Activated CD4-positive, alpha-beta T cell treated with anti-CD3 and anti-CD28 coated beads, Interleukin-2, amount 10 ng/mL, durations not matched to agents 7 days and 5 days (primary cell): ENCODE measurements at regions not wholly inside any gene's neighbourhood (a gene's known extent, or its start where the extent isn't known, plus 50 kb on each side); places are given as distances from the start of the nearest gene placed in this dataset.

Source experiments
- CTCF ChIA-PET: fragments of 350-600 bp; sonication (Branson Sonifier 250); formaldehyde crosslinking; loops from one replicate; lab custom pipeline; 2021; ENCODE audit warnings: antibody characterized with exemption; lab: Charles Lee
- POLR2A ChIA-PET: fragments of 350-600 bp; sonication (Branson Sonifier 250); formaldehyde crosslinking; loops from one replicate; lab custom pipeline; 2021; ENCODE audit warnings: antibody characterized with exemption; lab: Charles Lee
- DNase-seq: peaks from one replicate; pipeline ENCODE4 v3.0.0-alpha.2; 2020
- H3K27ac Mint-ChIP-seq: one replicate; pipeline ENCODE4 v1.8.0; 2021; ENCODE audit warnings: mild to moderate bottlenecking, moderate library complexity, mixed read lengths
- H3K27me3 Mint-ChIP-seq: one replicate; pipeline ENCODE4 v1.8.0; 2021; ENCODE audit warnings: mixed read lengths
- H3K36me3 Mint-ChIP-seq: one replicate; pipeline ENCODE4 v1.8.0; 2021; ENCODE audit warnings: low read depth, mixed read lengths
- H3K4me1 Mint-ChIP-seq: one replicate; pipeline ENCODE4 v1.8.0; 2021; ENCODE audit warnings: mixed read lengths
- H3K4me3 Mint-ChIP-seq: one replicate; pipeline ENCODE4 v1.8.0; 2021; ENCODE audit warnings: mild to moderate bottlenecking, moderate library complexity, mixed read lengths
- H3K9me3 Mint-ChIP-seq: one replicate; pipeline ENCODE4 v1.8.0; 2021; ENCODE audit warnings: mixed read lengths

- ChIA-PET CTCF (interaction anchor here (1.0 kb wide), 1 partner anchor 24 kb away, joined by 3 read pairs; no protein-coding TSS in a partner anchor), POLR2A (no interaction called here)
- DNase-seq: no peak
- no peak overlapping the region for H3K27ac Mint-ChIP-seq
- peaks cover 2% of the 10 kb centered on the region for H3K36me3 Mint-ChIP-seq
- H3K4me3 Mint-ChIP-seq: no peak overlapping the region
- H3K27me3 Mint-ChIP-seq: no peaks in the 10 kb centered on the region
- no peaks in the 10 kb centered on the region for H3K4me1 Mint-ChIP-seq
- no peaks in the 10 kb centered on the region for H3K9me3 Mint-ChIP-seq
These were observed 60.1 kb upstream of the SPDEF start for GRCh38 chr6:34616227-34616585.

GRCh38 chr6:34615574-34616226, 59.6 kb upstream of the SPDEF start:
- no peak overlapping the region for H3K27ac Mint-ChIP-seq
- H3K36me3 Mint-ChIP-seq: peaks cover 2% of the 10 kb centered on the region
- H3K9me3 Mint-ChIP-seq: no peaks in the 10 kb centered on the region
- no peaks in the 10 kb centered on the region for H3K27me3 Mint-ChIP-seq
- no peak overlapping the region for H3K4me3 Mint-ChIP-seq
- ChIA-PET CTCF (interaction anchor here (1.0 kb wide), 1 partner anchor 23 kb away, joined by 3 read pairs; no protein-coding TSS in a partner anchor), POLR2A (no interaction called here)
- H3K4me1 Mint-ChIP-seq: no peaks in the 10 kb centered on the region
- DNase-seq: no peak

GRCh38 chr6:34610819-34611477, 54.8 kb upstream of the SPDEF start:
- POLR2A ChIA-PET: no interaction called here
- Mint-ChIP-seq H3K27ac (no peak overlapping the region), H3K36me3 (peaks cover 5% of the 10 kb centered on the region), H3K4me3 (no peak overlapping the region), H3K4me1 (peaks cover 12% of the 10 kb centered on the region), H3K9me3 (no peaks in the 10 kb centered on the region), H3K27me3 (no peaks in the 10 kb centered on the region)
- CTCF ChIA-PET: interaction anchor here (1.0 to 2.7 kb wide), 3 partner anchors 8 to 195 kb away, joined by 3 to 14 read pairs (median 3); no protein-coding TSS in a partner anchor
- no peak for DNase-seq

GRCh38 chr6:34608321-34609091, 52.4 kb upstream of the SPDEF start:
- Mint-ChIP-seq H3K27me3 (no peaks in the 10 kb centered on the region), H3K4me3 (no peak overlapping the region), H3K27ac (no peak overlapping the region), H3K36me3 (peaks cover 9% of the 10 kb centered on the region), H3K9me3 (no peaks in the 10 kb centered on the region), H3K4me1 (peaks cover 12% of the 10 kb centered on the region)
- ChIA-PET CTCF (interaction anchor here (0.6 to 2.7 kb wide), 15 partner anchors 10 to 1142 kb away, joined by 3 to 21 read pairs (median 4); partner anchors contain the start of genes PACSIN1 and SMIM29), POLR2A (interaction anchor here (0.7 kb wide), 1 partner anchor 752 kb away, joined by 3 read pairs; no protein-coding TSS in a partner anchor)
- no peak for DNase-seq

- no peaks in the 10 kb centered on the region for H3K9me3 Mint-ChIP-seq
- H3K27me3 Mint-ChIP-seq: no peaks in the 10 kb centered on the region
- no peak overlapping the region for H3K27ac Mint-ChIP-seq
- ChIA-PET POLR2A (no interaction called here), CTCF (interaction anchor here (1.4 kb wide), 1 partner anchor 357 kb away, joined by 3 read pairs; no protein-coding TSS in a partner anchor)
- no peak overlapping the region for H3K4me3 Mint-ChIP-seq
- DNase-seq: no peak
- H3K36me3 Mint-ChIP-seq: peaks cover 12% of the 10 kb centered on the region
- peaks cover 12% of the 10 kb centered on the region for H3K4me1 Mint-ChIP-seq
These were observed 50.5 kb upstream of the SPDEF start for GRCh38 chr6:34606477-34607265.
